HG02678 (cell line): ENCODE measurements at regions not wholly inside any gene's neighbourhood (a gene's known extent, or its start where the extent isn't known, plus 50 kb on each side); places are given as distances from the start of the nearest gene placed in this dataset.

Experiments used
- ATAC-seq: cut with Tn5 transposase; IDR thresholded peaks from one replicate; pipeline ENCODE4 v1.9.1; 2021; ENCODE audit warnings: mild to moderate bottlenecking, moderate library complexity; ENCODE audit not compliant: unreplicated experiment

DNA sequence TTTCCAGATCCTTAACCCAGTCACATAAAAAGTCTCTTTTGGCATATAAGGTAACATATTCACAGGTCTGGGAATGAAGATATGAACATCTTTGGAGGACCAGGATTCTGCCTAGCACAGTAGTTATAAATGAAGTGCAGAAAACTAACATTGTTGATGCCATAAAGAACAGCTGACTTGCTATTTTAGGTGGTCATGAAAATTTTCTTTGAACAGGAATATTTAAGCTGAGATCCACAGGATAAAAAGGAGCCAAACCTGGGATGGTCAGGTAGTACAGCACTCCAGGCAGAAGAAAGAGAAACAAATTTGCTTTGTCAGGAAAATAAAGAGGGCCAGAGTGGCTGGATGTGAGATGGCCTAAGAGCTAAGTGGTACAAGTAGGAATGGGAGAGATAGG, 80.0 kb downstream of the CENPW start:
- no peak for ATAC-seq

DNA sequence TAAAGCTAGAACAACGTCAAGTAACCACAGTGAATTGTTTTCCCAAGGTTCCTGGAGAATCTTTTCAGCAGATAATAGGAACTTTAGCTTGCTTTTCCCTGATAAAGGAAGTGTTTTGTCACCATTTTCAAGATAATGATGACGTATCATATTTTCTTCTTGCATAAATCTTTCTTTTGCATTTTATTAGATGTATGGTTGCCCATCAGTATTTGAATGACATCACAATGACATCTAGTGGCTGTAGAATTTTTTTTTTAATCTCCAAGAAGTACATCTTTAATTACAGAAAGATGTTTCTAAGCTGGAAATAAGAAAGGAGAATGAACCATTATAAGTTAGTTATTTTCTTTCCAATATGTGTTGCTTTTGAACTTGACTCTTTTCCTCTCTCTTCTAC, 83.0 kb downstream of the CENPW start:
- no peak for ATAC-seq

DNA sequence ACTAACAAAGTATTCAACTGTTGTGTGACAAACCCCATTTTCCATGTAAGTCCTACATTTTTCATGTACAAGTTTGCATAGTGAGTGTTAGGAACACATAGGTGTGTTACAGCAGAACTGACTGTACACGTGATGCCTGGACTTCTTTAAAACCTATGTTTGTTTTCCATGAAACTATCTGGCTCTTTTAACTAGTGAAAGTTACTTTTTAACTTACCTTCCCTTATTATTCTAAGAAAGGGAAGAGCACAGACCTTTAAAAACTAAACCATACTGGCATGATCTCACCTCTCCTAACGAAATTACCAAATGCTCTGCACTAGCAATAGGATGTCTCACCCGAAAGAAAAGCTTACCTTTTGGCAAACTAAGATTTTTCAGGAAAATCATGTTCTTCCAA, 87.8 kb downstream of the CENPW start:
- ATAC-seq: no peak

DNA sequence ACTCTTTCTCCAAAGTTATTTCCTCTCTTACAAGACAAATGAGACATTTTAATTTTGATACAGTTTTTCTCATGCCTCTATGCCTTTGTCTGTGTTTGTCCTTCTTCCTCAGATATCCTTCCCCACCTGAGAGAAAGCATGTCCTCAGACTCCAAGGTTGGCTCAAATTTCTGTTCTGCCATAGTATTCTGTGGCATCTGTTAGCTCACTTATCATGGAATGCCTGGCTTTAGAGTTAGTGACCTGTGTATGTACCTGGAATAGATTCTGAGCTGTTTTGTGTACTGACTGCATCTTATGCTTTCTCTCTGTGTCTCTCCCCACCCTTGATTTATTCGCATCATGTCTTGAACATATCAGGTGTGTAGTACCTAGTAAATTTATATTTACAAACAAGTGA, 90.0 kb downstream of the CENPW start:
- no peak for ATAC-seq

DNA sequence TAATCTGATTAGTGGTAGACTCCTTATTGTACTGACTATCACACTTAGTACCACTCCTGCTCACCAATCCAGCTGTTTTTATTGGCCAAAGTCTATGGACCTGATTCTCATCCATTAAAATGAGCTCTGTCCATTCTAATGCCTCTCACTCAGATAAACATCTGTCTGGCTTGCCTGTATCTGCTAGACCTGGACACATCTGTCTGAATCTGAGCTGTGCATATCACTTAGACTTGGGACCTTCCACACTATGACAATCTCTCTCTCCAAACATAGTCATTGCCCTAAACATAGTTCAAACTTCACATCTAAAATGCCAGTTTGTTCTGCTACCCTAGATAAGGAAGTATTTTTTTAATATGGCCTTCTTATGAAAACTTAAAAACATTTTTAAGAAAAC, 92.6 kb downstream of the CENPW start:
- ATAC-seq: no peak

DNA sequence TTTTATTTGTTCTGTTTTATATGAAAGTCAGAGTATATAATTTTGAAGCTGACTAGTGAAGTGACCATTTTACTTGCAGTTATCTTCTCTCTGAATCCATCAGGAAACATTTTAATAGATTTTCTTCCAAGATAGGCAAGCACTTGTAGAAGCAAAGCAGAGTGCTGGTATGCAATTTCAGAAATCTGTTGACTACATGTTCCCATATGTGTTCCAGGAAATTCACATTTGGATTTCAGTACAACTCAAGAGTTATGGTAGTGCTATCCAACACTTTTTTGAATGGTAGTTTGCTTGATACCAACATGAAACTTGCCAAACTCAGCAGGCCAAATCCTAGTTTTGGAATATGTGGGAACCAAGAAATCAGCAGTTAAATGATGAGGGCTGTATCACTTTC, 94.0 kb downstream of the CENPW start:
- no peak for ATAC-seq

DNA sequence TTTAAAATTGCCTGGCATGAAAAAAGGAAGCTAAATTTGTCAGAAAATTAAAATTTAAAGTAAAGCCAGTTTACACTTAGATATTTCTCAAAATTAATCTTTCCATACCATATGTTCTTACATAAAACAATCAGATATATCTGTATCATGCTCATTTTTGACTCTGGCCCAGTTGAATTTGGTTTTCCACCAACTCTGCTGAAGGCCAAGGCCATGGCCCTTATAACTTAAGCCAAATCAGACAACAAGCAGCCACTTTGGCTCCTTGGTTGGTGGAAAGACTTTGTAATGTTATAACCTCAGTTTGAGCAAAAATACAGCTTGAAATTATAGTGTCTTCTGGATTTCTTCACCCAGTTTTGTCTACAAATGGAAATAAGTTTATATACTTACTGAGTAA, 97.3 kb downstream of the CENPW start:
- ATAC-seq: no peak

DNA sequence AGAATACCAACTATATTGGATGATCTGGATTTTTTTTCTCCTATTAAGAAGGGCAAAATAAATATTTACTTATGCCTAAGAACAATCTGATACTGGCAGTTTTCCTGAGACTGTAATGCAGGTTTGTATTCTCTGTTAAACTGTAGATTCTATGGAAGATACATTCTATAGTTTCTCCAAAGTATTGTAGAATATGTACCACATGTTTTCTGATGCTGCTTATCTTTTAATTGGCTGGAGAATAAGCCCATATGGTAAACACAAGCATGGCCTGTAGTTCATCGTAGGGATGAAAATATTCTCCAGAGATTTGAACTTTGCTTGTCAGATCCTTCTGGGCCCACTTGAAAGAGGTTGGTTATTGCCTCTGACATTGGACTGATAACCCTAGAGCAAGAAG, 99.1 kb downstream of the CENPW start:
- ATAC-seq: no peak

DNA sequence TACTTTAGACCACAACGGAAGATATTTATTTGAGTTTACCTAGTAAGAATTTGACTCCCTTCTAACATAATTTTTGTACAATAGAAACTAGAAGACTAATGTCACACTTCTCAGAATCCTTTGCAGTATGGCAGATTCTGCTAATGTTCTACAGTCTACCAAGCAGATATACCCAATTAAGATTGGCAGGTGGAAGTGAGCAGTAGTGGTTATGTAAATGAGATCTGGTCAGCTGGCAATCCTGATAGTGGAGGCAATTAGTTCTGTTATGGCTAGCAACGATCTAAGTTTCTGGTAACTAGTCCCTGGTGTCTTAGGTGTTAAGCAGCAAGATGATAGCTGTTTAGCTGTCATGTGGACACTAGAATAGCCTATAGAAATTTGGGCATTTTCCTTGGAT, 101.0 kb downstream of the CENPW start:
- ATAC-seq: no peak

DNA sequence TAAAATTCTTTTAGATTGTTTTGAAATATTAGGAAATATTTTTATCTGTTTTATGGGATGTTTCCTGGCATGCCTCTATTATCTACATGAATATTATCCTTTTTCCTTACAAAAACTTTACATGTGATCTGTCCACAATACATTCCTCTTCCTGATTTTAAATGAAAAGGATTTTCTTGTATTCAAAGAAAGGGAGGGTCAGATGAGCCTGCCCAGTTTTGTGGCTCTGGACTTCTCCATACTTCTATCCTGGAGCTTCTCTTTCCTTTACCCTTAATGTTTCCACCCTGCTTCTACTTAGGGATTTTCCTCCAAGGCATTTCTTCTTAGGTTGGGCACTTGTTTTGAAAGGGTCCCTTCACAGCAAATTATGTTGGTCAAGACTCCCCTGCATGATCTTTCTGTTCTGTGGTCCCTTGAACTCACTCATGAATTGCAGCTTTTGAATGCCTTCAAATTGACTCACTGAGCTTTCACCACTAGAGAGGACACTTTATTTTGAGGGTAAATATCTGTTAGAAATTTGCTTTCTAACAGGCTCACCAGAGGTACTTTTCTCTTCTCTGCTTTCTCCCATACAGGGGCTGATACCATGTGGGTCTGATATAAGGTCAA, 104.9 kb downstream of the CENPW start:
- no peak for ATAC-seq

DNA sequence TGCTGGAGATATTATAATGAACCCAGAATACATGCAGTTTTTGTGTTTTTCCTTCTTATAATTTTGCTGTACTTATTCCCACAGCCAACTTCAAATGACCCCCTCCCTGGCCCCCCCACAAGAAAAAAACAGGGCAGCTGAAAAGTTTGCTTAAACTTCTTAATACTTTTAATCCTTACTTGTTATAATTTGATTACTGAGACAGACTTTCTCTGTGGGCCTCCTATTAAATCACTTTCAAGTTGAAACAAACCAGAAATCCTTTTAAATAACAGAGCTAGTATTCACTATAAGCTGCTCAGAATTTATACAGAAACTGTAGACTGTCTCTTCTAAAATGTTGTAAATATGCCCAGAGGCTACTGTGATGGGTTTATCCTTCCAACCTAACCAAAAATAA, 106.3 kb downstream of the CENPW start:
- ATAC-seq: no peak

DNA sequence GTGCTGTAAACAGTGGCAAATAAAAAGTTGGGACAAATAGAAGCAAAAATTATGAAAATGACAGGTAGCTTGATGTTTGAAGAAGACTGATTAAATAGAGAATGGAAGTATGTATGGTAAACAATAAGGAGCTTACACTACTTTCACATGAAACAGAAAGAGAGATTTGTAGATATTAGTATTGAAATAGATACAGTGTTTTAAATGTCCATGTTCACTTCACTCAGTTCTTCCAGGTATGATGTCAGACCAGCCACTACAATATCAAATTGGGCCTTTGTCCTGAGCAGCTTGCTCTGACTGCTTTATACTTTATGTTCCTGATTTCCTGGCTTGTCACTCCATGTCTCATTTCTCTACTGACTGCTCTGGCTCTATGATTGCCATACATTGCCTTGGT, 107.5 kb downstream of the CENPW start:
- ATAC-seq: no peak

DNA sequence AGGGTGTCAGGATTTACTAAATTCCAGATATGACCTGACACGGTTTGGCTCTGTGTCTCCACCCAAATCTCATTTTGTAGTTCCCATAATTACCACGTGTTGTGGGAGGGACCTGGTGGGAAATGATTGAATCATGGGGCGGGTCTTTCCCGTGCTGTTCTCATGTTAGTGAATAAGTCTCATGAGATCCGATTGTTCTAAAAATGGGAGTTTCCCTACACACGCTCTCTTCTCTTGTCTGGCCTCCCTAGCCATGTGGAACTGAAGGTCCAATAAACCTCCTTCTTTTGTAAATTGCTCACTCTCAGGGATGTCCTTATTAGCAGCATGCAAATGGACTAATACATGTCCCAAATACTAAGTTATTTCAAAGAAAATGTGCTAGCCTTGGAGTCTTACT, 121.1 kb downstream of the CENPW start:
- no peak for ATAC-seq

DNA sequence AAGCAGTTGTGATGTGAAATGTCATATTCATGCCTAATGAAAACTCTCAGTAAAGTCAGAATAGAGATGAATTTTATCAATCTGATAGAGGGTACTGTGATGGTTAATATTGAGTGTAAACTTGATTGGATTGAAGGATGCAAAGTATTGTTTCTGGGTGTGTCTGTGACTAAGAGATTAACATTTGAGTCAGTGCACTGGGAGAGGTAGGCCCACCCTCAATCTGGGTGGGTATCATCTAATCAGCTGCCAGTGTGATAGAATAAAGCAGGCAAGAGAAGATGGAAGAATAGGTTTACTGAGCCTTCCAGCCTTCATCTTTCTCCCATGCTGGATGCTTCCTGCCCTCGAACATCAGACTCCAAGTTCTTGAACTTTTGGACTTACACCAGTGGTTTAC, 124.3 kb downstream of the CENPW start:
- ATAC-seq: no peak

DNA sequence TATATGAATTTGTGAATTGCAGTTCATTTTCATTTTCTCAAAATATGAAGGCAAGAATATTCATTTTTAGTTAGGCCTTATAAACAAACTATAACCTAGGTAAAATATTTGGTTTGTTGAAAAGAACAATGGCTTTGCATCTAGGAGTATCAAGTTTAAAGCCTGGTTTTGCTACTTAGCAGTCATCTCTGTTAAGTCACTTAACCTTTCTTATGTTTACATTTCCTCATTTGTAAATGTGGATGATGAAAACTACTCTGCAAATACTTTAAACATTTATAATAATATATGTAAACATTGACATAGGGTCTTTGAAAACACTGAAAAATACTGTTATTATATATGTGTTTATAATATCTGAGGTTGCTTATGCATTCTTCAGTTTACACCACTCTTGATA, 135.5 kb downstream of the CENPW start:
- ATAC-seq: no peak

DNA sequence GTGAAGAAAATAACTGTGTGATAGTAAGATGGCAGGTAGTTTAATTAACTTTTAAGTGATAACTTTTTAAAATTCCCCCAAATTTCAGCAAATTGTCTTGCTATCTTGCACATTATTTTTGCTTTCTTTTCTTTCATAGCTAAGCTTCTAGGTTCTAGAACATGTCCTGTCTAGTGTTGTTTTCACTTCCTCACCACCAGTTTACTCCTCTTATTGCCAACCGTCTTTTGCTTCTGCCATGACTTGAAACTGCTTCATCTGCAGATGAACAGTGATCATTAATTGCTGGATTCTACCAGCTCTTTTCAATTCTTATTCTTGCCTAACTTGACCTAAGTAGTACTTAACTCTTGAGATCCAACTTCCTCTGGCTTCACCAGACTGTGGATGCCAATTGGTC, 137.8 kb downstream of the CENPW start:
- ATAC-seq: no peak

DNA sequence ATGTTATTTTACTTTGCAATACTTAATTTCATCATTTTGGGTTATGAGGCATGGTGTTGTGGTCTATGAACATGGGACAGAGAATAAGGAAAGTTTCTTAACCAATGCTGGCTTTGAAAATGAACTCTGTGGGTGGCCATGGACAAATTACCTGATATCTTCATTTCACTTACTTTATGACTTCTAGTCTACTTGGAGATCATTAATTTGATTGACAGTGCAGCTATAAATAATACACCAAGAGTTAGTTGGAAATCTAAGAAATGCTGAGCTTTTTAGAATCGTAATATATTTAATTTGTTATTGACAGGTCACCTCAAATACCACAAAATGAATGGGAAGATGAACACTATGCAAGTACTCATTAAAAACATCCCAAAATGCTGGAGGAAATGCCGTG, 140.4 kb downstream of the CENPW start:
- ATAC-seq: no peak

DNA sequence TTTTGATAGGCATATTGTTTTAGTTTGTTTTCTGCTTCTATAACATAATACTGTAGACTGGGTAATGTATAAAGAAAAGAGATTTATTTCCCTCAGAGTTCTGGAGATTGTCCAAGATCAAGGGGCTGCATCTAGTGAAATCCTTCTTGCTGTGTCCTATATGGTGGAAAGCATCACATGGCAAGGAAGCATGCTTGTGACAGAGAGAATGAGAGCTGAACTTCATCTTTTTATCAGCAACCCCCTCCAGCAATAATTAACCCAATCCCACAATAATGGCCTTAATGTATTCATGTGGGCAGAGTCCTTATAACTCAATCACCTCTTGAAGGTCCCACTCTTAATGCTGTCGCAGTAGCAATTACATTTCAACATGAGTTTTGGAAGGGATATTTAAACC, 141.4 kb downstream of the CENPW start:
- no peak for ATAC-seq

DNA sequence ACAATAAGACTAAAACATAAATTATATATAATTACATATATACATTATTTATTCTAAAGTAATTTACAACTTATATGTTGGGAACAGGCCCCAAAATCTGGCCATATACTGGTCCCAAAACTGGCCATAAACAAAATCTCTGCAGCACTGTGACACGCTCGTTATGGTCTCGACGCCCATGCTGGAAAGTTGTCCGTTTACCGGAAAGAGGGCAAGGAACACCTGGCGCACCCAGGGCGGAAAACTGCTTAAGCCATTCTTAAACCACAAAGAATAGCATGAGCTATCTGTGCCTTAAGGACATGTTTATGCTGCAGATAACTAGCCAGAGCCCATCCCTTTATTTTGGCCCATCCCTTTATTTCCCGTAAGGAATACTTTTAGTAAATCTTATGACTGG, 164.9 kb downstream of the CENPW start:
- no peak for ATAC-seq

DNA sequence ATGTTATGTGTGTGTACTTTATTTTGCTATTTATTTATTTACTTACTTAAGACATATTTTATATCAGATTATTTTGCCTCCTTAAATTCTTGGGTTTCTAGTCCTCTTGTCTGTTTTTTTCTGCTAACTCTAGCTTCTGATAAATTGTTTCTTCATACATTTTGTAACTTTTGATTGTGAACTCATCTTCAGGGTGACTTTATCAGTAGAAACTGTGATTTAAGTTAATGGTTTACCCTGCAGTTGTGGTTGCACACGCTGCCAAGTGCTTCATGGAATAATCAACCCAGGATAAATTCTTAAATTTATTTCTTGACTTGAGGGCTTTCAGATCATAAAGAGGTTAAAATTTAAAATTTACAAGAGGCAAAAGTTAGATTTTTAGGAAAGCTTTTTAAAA, 173.3 kb downstream of the CENPW start:
- no peak for ATAC-seq

DNA sequence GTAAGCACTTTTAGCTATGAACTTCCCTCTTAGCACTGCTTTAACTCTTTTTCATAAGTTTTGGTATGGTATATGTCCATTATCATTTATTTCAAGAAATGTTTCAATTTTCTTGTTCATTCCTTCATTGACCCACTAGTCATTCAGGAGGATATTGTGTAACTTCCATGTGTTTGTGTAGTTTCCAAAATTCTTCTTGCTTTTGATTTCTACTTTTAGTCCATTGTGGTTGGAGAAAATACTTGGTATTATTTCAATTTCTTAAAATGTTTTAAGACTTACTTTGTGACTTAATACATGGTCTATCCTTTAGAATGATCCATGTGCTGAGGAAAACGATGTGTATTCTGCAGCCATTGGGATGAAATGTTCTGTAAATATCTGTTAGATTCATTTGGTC, 176.5 kb downstream of the CENPW start:
- no peak for ATAC-seq

DNA sequence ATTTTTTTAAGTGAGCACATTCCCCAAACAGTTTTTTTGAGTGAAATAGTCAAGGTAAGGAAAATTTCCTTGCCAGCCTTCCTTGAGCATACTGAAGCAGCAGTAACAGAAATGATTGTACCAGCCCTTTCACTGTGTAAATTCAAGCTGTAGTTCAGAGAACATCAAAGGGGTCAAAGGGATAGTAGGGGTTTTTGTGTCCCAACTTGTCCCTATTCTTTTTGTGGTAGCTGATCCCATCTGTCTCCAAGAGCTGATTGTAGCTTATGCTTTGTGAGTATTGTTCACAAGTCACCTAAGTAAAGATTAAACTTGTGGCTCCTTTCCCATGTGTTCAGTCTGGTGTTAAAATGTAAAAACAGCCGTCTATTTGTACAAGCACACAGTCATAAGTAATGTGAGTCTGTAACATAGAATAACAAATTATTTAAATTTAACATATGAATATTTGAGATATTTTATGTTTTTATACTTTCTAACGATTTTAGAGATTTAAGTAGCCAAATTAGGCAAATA, 185.0 kb downstream of the CENPW start:
- ATAC-seq: no peak

DNA sequence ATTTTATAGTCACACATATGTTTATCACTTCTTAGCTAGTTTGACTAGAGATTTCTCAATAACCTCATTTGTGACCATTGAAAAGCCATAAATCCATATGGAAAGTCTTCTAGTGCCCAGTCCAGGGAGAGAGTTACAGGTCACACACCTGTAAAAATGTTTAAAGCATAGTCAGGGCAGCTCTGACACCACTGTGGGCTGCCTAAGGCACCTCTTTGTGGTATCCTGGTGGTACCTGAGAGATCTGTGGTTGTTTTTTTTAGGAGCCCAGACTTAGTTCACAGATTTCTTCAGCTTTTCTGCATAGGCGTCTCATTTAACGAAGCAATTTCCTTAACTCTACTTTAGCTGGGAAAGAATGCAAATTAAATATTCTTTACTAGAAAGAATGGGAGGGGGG, 186.6 kb downstream of the CENPW start:
- no peak for ATAC-seq
